RWPE1 (cell line): ENCODE measurements at regions not wholly inside any gene's neighbourhood (a gene's known extent, or its start where the extent isn't known, plus 50 kb on each side); places are given as distances from the start of the nearest gene placed in this dataset.
A peak's percentile ranks its signal among the peaks of the same experiment; 100 is the strongest.
"Not testable (repeated sequence)": the region's sequence is repeated elsewhere in the genome, so short reads cannot be mapped to it uniquely, and the experiment has no call there.

ENCODE experiments used
- CTCF ChIA-PET: fragments of 350-600 bp; sonication (Branson Sonifier 250); formaldehyde crosslinking; extraction: SDS; loops from one replicate; lab custom pipeline; 2021; lab: Yijun Ruan, JAX
- POLR2A ChIA-PET: fragments of 400-600 bp; formaldehyde crosslinking; extraction: SDS; loops from one replicate; lab custom pipeline; 2020; ENCODE audit warnings: antibody characterized with exemption; ENCODE audit not compliant: low non-redundant PET; lab: Yijun Ruan, JAX
- DNase-seq: peaks from one replicate; pipeline ENCODE4 v3.0.0; 2012; ENCODE audit warnings: low spot score
- H3K27ac ChIP-seq: fragments of 450-650 bp; 2 replicates; pipeline ENCODE4 v1.5.1; 2017
- CTCF ChIP-seq: fragments of 450-650 bp; conservative IDR thresholded peaks from 2 replicates; pipeline ENCODE4 v1.5.1; 2017; ENCODE audit warnings: low read depth, mild to moderate bottlenecking

DNA sequence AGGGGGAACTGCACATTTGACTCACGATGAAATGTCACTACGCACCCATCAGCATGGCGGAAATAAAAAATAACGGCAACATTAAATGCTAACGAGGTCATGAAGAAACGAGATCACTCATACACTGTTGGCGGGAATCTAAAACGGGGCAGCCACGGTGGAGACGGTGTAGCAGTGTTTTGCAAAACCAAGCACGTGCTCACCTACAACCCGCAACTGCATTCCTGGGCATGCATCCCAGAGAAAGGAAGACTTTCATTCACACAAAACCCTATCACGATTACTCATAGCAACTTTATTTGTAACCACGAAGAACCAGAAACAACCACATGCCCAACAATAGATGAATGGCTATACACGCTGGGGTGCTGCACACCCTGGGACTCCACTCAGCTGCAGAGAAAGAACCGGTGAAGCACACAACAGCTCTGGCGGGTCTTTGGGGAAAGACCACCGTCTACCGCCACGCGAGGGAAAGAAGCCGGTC is 77.0 kb downstream of the YTHDF1 start:
- H3K27ac ChIP-seq, result no peak overlapping the region
- CTCF ChIA-PET, result no interaction called here
- POLR2A ChIA-PET, result no interaction called here
- DNase-seq, result peak; percentile 64
- no peak for TF ChIP-seq CTCF

DNA sequence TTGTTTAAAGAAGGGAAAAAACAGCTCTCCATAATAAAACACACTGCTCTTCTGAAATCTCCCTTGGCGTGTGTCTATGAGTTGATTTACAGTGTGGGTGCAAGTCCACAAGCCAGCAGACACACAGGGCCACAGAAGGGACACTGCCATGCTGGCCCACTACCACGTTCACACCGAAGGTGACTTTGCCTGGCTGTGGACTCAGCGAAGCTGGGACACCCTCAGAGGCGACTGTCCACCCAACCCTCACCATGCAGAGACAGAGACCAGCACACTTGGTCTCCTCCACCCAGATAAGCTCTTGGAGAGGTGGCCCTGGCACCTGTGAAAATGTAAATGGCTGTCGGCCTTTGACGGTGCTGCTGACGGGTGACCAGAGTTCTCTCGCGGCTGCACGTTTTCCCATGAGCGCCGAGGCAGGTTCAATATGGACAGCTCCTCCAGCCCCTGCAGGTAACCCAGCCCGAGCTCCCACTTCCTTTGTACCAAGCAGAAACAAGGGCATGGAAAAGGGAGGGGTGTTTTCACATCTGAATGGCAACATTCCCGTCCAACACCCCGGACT is 78.0 kb downstream of the YTHDF1 start:
- no peak overlapping the region for H3K27ac ChIP-seq
- TF ChIP-seq CTCF, result no peak
- ChIA-PET CTCF (interaction anchor here (0.7 kb wide), 1 partner anchor 65 kb away, joined by 4 read pairs; no protein-coding TSS in a partner anchor), POLR2A (no interaction called here)
- no peak for DNase-seq

DNA sequence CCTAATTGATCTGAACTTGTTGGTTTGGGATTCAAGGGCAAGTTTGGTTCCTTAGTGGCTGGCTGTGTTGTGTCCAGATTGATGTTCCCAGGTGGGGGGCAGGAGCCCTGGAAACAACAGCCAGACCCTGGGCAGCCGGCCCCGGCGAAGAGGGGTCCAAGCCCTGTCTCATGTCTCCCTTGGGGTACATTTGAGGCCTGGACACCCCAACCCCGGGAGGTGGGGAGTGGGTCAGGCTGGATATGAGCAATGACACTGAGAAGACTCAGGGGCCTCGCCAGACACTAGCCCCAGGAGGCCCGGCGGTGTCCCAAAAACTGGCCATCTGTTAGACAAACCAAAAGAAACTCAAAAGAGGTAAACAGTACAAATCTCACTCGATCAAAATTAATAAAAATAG is 79.6 kb downstream of the YTHDF1 start:
- CTCF ChIA-PET, result no interaction called here

GRCh38 chr20:63135411-63135810 is 80.5 kb downstream of the YTHDF1 start:
- no peak overlapping the region for H3K27ac ChIP-seq
- POLR2A ChIA-PET, result no interaction called here
- no peak for TF ChIP-seq CTCF
- CTCF ChIA-PET, result no interaction called here
- no peak for DNase-seq

More for the DNA sequence above, 79.6 kb downstream of the YTHDF1 start:
- no peak for TF ChIP-seq CTCF
- no peak for DNase-seq
- POLR2A ChIA-PET, result no interaction called here
- H3K27ac ChIP-seq, result no peak overlapping the region

- DNase-seq, POLR2A ChIA-PET, H3K27ac ChIP-seq: not testable (repeated sequence)
- CTCF ChIA-PET, result interaction anchor here (0.8 kb wide), 1 partner anchor 66 kb away, joined by 5 read pairs; no protein-coding TSS in a partner anchor
Observed at GRCh38 chr20:63134711-63135361, 81.1 kb downstream of the YTHDF1 start.

- DNase-seq, result no peak
- ChIA-PET CTCF (interaction anchor here (0.8 kb wide), 1 partner anchor 66 kb away, joined by 5 read pairs; no protein-coding TSS in a partner anchor), POLR2A (no interaction called here)
- no peak for TF ChIP-seq CTCF
- H3K27ac ChIP-seq, result no peak overlapping the region
Observed at GRCh38 chr20:63134201-63134612, 81.7 kb downstream of the YTHDF1 start.
